GM12891 (cell line): ENCODE measurements at regions not wholly inside any gene's neighbourhood (a gene's known extent, or its start where the extent isn't known, plus 50 kb on each side); places are given as distances from the start of the nearest gene placed in this dataset.

Experiments
- POLR2A ChIP-seq: IDR thresholded peaks from 2 replicates; pipeline ENCODE4 v1.6.1; 2011; ENCODE audit warnings: low read depth, low read length, control low read depth
- POLR2AphosphoS5 ChIP-seq: IDR thresholded peaks from 2 replicates; pipeline ENCODE4 v1.6.1; 2011; ENCODE audit warnings: low read depth, low read length, control low read depth
- TAF1 ChIP-seq: IDR thresholded peaks from 2 replicates; pipeline ENCODE4 v1.6.1; 2011; ENCODE audit warnings: low read depth, low read length, control low read depth

GRCh38 chrX:67290489-67291220 lies 253.2 kb upstream of the AR start:
- TF ChIP-seq POLR2A (no peak), POLR2AphosphoS5 (no peak), TAF1 (no peak)
